Sciatic nerve (tissue), 2 donors: ENCODE measurements at regions not wholly inside any gene's neighbourhood (a gene's known extent, or its start where the extent isn't known, plus 50 kb on each side); places are given as distances from the start of the nearest gene placed in this dataset.
"Not testable (repeated sequence)": the region's sequence is repeated elsewhere in the genome, so short reads cannot be mapped to it uniquely, and the experiment has no call there.

Source experiments
- ATAC-seq: fragments of 200-7000 bp; cut with Tn5 transposase; one replicate; pipeline ENCODE4 v1.9.1; 2020; ENCODE audit warnings: mild to moderate bottlenecking, moderate library complexity
- DNase-seq: peaks from one replicate; pipeline ENCODE4 v3.0.0-alpha.2; 2020; ENCODE audit warnings: low spot score
- intact Hi-C: fragments of 100-400 bp; cut with DNase I; formaldehyde crosslinking; loops from one replicate; pipeline ENCODE4 v1.14.2; 2022
- donor health status: DM: no; HTN: no; CAD: no.
- donor health status: DM: no; HTN: no; CAD: no.

DNA sequence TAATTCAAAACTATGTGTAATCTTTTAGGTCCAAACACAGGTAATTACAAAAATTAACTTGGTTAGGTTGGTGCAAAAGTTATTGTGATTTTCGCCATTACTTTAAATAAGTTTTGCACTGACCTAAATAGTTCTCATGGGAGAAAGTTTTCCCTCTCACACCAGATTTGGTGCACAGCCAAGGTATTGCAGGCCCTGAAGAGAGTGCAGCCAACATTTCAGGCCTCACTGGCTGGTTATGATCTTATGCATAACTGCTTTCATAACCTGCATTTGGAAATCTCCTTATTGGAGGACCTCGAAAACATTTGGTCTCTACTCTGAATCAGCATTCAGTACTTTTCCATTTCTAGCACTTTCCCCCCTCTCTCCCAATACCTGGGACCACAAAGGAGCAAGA, 993.1 kb upstream of the MANEA start:
- no peak for ATAC-seq
- intact Hi-C loops: no loop called here
- no peak for DNase-seq

DNA sequence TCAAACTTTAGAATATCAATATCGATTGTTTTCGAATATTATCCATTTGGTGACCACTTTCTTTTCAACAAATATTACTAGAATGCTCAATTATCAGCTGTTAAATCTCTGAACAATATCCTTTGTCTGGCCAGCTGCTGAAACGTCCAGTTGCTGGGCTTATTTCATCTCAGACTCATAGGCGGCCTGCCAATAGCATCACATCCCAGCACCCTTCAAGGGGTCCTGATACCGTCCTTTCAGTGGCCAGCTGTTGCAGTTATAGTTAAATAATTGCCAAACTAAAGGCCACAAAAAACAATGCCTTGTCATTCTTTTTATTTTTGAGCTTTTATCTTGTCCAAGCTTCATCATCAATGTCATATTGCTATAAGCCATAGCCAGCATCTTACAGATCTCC, 1006.8 kb upstream of the MANEA start:
- ATAC-seq (no peak), DNase-seq (no peak)
- intact Hi-C loops: no loop called here

DNA sequence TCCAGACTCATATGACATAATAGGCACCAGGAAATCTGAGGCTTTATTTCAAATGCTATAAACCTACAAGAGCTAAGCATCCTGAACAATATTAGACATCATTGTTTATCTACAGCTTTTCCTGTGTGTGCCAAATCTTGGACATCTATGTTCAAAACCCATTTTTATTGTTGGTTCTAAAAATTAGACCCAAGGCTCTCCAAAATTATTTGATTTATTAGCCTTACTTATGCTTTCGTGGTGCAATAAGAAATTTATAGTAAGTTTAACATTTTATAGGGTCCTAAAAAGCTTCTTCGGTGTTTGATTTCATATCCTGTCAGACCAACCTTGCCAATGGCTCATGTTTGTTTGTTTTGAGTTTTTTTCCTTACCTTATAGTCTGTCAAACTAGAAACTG, 1014.5 kb upstream of the MANEA start:
- intact Hi-C loops: no loop called here
- ATAC-seq (no peak), DNase-seq (no peak)

DNA sequence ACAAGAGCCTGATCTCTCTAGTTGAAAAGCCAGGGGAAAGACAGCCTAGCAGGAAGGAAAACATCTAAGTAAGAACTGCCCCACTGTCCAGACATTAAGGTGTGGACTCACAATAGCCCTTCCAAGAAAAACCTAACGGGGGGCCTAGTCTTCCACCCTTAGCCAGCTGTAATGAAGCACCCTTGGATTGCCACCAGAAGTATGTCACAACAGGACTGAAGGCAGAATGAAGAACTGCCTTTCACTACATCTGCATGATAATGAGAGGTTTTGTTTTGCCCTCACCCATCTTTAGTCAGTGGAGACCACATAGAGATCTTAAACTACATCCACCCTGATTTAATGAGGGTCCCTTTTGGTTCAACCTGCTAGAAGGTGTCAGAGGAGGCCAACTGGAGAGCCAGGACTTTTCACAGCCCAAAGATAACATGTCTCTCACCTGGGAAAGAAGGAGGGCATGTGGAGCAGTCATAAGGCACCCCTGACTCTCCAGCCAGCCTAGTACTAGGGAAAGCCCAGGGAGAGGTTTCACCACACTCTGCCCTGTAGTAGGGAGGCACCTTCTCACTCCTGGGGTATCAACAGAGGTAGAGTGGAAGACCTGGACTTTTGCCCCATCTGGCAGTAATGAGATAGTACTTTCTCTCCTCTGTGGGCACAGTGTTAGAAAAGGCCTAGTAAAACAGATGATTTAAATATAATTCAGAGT, 1017.4 kb upstream of the MANEA start:
- ATAC-seq (no peak), DNase-seq (no peak)
- intact Hi-C loops: no loop called here

DNA sequence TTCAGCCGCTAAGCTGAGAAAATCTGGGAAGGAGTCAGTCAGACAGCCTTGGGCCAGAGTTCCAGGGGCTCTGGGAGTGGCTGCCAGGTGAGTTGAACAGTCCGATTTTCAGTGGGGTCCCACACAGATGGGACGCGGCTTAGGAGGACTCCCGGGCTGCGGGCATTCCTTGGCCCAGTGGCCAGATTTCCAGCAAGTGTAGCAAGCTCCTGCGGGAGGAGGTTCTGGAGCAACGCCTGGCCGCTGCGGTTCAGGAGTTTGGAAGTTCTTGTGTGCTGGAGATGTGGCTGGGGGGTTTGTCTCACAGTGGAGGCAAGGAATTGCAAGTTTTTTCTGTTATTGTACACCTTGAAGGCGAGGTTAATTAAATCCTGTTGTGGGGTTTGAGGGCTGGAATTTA, 1020.1 kb upstream of the MANEA start:
- intact Hi-C loops, DNase-seq, ATAC-seq: not testable (repeated sequence)

DNA sequence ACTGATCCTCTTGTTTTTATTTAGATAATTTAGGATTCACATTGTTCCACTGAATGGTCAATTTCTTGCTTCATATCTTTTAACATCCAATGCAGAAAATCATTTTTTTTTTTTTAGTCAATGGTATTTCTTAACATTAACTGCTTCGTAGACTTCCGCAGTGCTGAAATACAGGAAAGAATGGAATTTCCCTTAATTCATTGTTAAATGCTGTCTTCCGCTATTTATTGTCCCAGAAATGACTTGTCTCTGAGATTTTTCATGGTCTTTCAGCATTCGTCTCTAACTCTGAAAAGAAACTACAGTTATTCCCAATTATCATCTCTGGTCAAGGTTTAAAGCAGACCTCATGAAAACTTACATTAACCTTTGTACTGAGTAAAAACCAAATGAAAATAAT, 1029.1 kb upstream of the MANEA start:
- intact Hi-C loops: no loop called here
- no peak for ATAC-seq
- DNase-seq: no peak

DNA sequence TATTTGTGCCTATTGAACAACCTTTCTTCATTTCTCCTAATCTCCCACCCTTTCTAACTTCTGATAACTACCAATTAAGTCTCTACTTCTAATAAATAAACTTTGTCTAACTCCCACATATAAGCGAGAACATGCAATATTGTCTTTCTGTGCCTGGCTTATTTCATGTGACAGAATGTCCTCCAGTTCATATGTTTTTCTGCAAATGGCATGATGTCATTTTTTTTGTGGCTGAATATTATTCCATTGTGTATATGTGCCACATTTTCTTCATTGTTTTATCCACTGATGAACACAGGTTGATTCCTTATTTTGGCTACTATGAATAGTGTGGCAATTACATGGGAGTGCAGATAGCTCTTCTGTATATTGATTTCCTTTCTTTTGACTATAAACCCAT, 1041.5 kb upstream of the MANEA start:
- ATAC-seq: no peak
- DNase-seq: no peak
- intact Hi-C loops: no loop called here

DNA sequence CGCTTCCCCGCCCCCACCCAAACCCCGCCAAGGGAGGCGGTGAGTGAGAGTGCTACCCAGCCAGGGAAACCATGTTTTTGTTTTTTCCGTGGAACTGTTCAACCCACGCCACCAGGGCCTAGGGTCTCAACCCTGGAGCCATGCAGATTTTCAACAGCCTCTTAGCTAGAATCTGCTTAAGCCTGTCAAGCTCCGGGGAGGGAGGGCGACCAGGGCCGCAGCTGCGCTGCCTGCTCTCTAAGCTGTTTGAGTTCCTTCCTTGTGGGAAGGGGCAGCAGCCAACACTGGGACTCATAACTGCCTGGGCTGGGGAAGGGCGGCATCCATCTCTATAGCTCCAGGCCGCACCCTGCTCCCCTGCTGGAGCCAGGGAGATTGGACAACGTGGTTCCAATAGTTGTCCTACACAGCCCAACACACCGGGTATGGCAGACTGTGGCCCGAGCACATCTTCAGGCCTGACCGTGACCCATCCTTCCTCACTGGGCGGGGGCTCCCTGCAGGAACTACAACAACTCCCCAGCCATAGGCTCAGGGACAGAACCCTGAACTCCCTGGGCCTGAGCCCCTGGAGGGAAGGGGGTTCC, 1065.7 kb upstream of the MANEA start:
- no peak for ATAC-seq
- no peak for DNase-seq
- intact Hi-C loops: no loop called here

DNA sequence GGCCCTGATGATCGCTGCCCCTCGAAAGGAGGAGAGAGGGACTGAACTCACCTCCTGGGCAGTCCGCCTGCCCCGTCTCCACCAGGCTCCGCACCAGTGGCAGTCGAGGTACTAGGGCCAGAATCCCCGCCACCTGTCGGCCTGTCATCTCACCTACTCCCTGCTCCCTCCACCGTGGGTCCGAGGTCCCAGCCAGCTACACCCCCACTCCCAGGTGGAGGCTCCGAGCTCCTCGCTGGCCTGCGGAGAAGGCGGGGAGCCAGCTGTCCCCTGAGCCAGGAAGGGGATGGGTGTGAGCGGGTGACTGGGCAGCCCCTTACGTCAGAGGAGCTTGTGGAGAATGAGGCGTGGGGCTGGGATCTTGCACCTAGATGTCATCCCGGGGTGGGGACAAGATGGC, 1066.5 kb upstream of the MANEA start:
- intact Hi-C loops: no loop called here
- ATAC-seq (peak; percentile 34), DNase-seq (no peak)

DNA sequence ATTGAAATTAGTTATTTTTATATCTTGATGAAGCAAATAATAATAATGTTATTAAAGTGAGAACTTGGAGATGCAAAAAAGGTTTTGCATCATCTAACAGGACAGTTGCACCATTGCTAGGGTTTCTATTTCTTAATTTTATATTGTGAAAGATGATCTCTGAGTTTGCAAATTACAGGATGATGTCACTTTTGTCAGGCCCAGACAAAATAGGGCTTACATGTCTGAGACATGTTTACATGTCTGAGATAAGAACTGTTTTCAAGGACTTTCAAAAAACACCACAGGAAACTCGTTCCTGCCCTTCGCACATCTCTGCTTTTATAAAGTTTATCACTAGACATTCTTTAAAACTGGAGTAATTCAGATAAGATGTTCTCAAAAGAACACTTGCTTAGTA, 1075.8 kb upstream of the MANEA start:
- intact Hi-C loops: no loop called here
- no peak for ATAC-seq
- no peak for DNase-seq

DNA sequence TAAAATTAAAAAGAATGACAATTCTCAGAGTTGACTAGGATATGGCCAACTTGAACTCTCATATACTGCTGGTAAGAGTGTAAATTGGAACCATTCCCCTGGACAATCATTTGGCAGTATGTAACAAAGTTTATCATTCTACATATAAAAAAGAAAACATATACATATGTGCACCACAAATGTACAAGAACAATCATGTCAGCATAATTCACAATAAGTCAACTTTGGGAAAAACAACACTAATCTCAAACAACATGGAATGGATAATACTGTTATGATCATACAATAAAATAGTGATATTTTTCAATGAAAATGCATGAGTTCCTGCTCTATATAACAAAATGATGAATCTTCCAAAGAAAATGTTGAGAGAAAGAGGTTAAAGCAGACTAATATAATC, 1078.7 kb upstream of the EPHA7 start:
- intact Hi-C loops: no loop called here
- ATAC-seq: no peak
- DNase-seq: no peak

DNA sequence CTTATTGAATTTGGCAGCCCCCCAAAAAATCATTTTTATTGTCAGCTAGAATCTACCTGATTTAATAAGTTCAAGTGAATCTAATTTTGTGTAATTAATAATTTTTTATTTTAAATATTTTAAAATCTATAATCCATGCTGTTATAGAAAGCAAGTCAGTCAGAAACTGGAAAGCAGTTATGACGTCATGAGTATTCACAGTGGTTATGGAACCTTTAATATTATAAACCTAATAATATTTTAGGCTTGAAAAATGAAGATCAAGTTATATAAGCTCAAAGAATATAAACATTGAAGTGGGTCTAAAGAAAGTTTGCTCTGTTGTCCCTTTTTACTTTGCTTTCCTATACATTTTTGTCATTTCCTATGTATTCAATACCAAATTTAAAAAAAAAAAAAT, 1075.1 kb upstream of the EPHA7 start:
- intact Hi-C loops: no loop called here
- DNase-seq (no peak), ATAC-seq (no peak)

DNA sequence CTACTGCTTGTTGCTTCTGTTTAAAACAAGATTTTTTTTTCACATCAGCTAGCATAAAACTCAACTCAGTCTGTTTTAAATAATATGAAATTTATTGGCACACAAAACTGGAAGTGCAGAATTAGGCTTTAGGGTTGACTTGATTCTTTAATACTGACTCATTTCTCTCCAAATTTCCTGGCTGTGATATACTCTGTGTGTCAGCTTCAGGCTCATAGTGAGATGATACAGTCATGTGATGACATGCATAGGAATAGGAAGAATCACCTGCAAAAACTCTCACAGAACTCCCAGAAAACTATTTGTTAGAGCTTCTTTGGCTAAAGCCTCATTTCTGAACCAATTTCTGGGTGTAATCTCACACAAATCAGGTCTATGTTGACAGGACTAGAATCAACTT, 1068.0 kb upstream of the EPHA7 start:
- DNase-seq (no peak), ATAC-seq (no peak)
- intact Hi-C loops: no loop called here

DNA sequence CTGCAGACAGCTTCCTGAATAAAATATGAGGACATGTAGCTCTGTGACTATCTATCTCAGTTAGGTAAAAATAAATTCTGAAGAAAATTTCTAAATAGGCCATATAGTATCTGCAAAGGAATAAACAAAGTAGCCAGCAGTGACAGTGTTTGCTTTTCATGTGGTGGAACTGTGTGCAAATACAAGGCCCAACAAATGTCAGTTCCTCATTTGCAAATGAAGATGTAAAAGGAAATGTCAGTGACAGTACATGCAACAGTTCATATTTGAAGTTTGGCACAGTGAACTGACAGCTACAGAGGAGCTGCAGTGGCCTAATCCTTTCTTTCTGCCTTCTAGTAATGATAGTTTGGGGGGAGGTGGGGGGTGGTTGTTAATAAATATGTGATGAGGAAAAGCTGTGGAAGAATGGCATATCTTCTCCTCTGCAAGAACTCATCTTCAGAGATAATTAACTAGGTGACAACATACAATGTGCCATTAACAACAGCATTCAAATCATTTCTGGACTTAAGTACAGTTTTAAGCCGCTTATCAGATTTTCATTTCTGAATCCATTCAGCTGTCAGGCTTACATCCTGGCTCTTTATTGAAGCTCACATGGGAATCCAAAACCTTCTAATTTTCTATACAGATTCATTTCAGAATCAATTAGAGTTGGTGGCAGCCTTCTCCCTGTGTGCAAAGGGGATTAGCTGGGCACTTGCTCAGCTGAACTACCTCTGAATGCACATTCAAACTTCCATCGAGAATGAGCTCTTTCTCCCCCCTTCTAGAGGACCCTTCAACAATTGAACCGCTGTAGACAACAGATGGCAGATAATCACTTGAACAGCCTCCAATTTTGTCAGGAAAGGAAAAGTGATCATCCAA, 1059.0 kb upstream of the EPHA7 start:
- ATAC-seq (no peak), DNase-seq (no peak)
- intact Hi-C loops: no loop called here

DNA sequence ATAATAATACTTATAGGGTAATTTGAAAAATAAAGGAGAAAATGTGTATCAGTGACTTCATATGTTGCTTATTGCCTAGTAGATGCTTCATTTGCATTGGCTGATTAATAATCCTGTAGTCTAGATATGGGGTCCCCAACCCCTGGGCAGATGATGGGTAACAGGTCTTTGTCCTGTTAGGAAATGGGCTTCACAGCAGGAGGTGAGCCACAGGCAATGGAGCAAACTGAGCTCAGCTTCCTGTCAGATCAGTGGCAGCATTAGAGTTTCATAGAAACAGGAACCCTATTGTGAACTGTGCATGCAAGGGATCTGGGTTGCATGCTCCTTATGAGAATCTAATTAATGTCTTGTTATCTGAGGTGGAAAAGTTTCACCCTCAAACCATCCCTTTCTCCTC, 1049.5 kb upstream of the EPHA7 start:
- intact Hi-C loops: no loop called here
- DNase-seq (no peak), ATAC-seq (no peak)

DNA sequence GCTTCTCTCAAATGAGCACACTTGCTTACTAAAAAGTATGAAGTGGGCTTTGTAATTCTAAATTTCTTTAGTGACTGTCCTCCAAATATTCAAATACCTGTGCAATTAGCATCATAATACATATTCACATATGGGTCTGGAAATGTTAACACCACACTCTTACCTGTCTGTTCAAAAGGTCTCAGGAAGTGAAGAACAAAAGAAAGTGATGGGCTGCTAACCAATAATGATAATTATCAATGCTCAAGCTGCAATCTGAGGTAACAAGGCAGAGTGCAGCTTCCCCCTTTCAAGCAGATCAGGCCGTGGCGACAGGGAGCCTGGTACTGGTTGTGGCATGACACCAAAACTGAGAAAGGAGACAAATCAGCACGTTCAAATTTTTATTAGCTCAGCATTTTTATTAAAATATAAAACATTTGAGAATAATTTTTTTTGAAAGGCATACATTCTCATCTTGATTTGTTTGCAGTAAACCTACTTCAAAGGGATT, 1044.7 kb upstream of the EPHA7 start:
- no peak for ATAC-seq
- no peak for DNase-seq
- intact Hi-C loops: no loop called here

DNA sequence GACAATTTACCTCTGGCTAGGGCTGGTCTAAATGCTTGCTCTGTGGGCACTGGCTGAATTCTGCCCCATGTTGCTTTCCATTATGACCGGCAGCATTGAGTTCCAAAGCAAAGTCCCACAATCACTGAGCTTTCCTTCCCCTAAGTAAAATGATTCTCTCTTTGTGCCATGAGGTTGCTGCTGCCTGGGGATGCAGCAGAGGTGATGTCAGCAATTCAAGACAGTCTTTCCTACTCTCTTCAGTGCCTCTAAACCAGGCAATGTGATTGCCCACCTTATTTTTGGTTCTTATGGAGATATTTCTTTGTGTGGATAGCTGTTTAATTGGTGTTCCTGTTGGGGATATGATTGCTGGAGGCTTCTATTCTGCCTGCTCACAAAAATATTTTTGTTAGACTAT, 1043.9 kb upstream of the EPHA7 start:
- no peak for DNase-seq
- no peak for ATAC-seq
- intact Hi-C loops: no loop called here

DNA sequence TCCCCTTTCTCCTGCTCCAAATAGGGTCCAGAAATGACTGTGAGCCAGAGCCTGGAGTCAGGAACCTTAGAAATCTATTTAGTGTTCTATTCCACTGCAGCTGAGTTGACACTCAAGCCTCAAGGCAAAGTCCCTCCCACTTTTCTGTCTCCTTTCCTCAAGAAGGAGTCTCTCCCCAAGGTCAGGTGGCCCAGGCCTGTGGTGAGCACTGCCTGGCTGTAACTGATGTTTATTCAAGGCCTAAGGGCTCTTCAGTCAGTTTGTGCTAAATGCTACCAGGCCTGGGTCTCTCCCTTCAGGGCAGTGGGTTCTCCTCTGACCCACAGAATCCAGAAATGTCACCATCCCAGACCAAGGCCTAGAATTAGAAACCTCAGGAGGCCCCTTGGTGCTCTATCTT, 1042.9 kb upstream of the EPHA7 start:
- ATAC-seq (no peak), DNase-seq (no peak)
- intact Hi-C loops: no loop called here

DNA sequence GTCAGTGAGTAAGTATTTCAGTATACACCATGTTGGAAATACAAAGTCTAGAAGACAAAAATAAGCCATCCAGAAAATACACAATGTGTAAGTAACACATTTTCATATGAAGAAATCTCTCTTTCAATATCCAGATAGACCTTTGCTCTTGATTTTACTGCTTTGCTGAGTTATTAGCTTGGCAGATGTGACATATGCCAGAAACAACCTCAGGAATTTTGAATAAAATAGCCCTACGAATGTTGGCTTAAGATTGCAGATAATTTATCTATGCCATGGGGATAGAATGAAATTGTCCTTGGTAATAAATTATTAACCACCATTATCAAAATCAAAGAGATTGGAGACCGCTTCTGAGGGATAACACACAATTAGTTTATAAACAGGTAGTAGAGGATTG, 1036.9 kb upstream of the EPHA7 start:
- intact Hi-C loops: no loop called here
- DNase-seq (no peak), ATAC-seq (no peak)

DNA sequence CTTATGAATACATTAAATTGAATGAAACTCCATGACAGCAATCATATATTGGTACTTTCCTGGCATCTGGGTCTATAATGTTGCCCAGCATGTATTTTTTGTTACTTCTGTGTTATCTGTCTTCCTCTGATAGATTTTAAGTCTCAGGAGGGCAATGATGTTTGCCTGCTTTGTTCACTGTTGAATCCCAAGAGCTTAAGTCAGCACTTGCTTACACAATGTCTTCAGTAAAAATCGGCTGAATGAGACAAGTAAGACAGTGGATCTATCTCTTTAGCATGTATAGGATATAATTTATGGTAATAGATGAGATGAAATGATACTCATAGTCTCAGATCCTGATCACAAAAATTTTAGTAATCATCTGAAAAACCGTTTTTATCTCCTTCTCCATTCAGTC, 1034.9 kb upstream of the EPHA7 start:
- ATAC-seq: no peak
- DNase-seq: no peak
- intact Hi-C loops: no loop called here
